HG03045 (cell line): ENCODE measurements at regions not wholly inside any gene's neighbourhood (a gene's known extent, or its start where the extent isn't known, plus 50 kb on each side); places are given as distances from the start of the nearest gene placed in this dataset.
"Not testable (repeated sequence)": the region's sequence is repeated elsewhere in the genome, so short reads cannot be mapped to it uniquely, and the experiment has no call there.

Source experiments
- ATAC-seq: cut with Tn5 transposase; IDR thresholded peaks from one replicate; pipeline ENCODE4 v1.9.1; 2021; ENCODE audit warnings: mild to moderate bottlenecking, moderate library complexity; ENCODE audit not compliant: unreplicated experiment

DNA sequence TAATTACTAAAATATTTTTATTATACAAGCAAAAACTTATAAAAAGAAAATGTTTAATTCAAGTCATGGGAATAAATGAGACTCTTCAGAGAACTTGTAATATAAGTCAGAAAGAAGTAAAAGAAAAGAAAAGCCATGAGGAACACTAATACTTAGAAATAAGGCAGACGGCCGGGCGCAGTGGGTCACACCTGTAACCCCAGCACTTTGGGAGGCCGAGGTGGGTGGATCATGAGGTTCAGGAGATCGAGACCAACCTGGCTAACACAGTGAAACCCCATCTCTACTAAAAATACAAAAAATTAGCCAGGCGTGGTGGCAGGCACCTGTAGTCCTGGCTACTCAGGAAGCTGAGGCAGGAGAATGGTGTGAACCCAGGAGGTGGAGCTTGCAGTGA is 528.6 kb downstream of the IRS2 start:
- ATAC-seq = not testable (repeated sequence)
